ENCODE measurements at regions not wholly inside any gene's neighbourhood (a gene's known extent, or its start where the extent isn't known, plus 50 kb on each side); places are given as distances from the start of the nearest gene placed in this dataset.

GRCh38 chr20:7240490-7240889 lies 473.0 kb downstream of the BMP2 start:
- TF ChIP-seq CSRNP3 (CRISPR knock-in tag; IDR thresholded peaks at IDR 0.05), result no peak
- no peak for TF ChIP-seq ZNF8 (CRISPR knock-in tag; IDR thresholded peaks at IDR 0.05)
- TF ChIP-seq PATZ1 (CRISPR knock-in tag; IDR thresholded peaks at IDR 0.05; ENCODE audit: borderline replicate concordance), result no peak
- TF ChIP-seq ESRRG (CRISPR knock-in tag; IDR thresholded peaks at IDR 0.05), result no peak
- TF ChIP-seq ZFP30 (CRISPR knock-in tag; IDR thresholded peaks at IDR 0.05), result no peak
- TF ChIP-seq ISL1 (CRISPR knock-in tag; IDR thresholded peaks at IDR 0.05), result no peak
- ATAC-seq, result no peak

GRCh38 chr20:7248281-7249201 lies 481.1 kb downstream of the BMP2 start:
- ATAC-seq, result no peak
- TF ChIP-seq PATZ1 (CRISPR knock-in tag; IDR thresholded peaks at IDR 0.05; ENCODE audit: borderline replicate concordance), result no peak
- no peak for TF ChIP-seq ZC3H10 (CRISPR knock-in tag; IDR thresholded peaks at IDR 0.05)
- no peak for TF ChIP-seq ISL1 (CRISPR knock-in tag; IDR thresholded peaks at IDR 0.05)
- no peak for TF ChIP-seq OSR1 (CRISPR knock-in tag; IDR thresholded peaks at IDR 0.05)
- TF ChIP-seq CSDC2 (CRISPR knock-in tag; IDR thresholded peaks at IDR 0.05), result no peak
- TF ChIP-seq TSHZ2 (CRISPR knock-in tag; IDR thresholded peaks at IDR 0.05), result no peak
- no peak for TF ChIP-seq PPARA (CRISPR knock-in tag; IDR thresholded peaks at IDR 0.05; ENCODE audit: borderline replicate concordance)
- no peak for TF ChIP-seq ESRRG (CRISPR knock-in tag; IDR thresholded peaks at IDR 0.05)
- no peak for TF ChIP-seq ZNF70 (CRISPR knock-in tag; IDR thresholded peaks at IDR 0.05)
- no peak for TF ChIP-seq BACH2 (CRISPR knock-in tag; IDR thresholded peaks at IDR 0.05; ENCODE audit: borderline replicate concordance)
- no peak for TF ChIP-seq CSRNP3 (CRISPR knock-in tag; IDR thresholded peaks at IDR 0.05)
- no peak for TF ChIP-seq ARNTL (CRISPR knock-in tag; IDR thresholded peaks at IDR 0.05; ENCODE audit: borderline replicate concordance, low read depth)
- TF ChIP-seq RARB (CRISPR knock-in tag; IDR thresholded peaks at IDR 0.05), result no peak
- TF ChIP-seq ZFP3 (CRISPR knock-in tag; IDR thresholded peaks at IDR 0.05), result no peak
- no peak for TF ChIP-seq GLIS3 (CRISPR knock-in tag; IDR thresholded peaks at IDR 0.05)
- TF ChIP-seq CREB5 (CRISPR knock-in tag; IDR thresholded peaks at IDR 0.05; ENCODE audit: low read depth), result no peak
- no peak for TF ChIP-seq TOX (CRISPR knock-in tag; IDR thresholded peaks at IDR 0.05; ENCODE audit: borderline replicate concordance)
- TF ChIP-seq POU6F1 (CRISPR knock-in tag; IDR thresholded peaks at IDR 0.05; ENCODE audit: borderline replicate concordance, low read depth), result no peak

Data from SK-N-SH treated with all-trans-retinoic acid at 6 μM for 48 hours (cell line).